Left hindlimb (tissue), 1 donor: ENCODE measurements at regions not wholly inside any gene's neighbourhood (a gene's known extent, or its start where the extent isn't known, plus 50 kb on each side); places are given as distances from the start of the nearest gene placed in this dataset.

Experiments used
- DNase-seq: peaks from one replicate; pipeline ENCODE4 v3.0.0-alpha.2; 2018

- DNase-seq = no peak
These were observed 1214.7 kb downstream of the SORCS3 start for GRCh38 chr10:105855791-105856190.

DNA sequence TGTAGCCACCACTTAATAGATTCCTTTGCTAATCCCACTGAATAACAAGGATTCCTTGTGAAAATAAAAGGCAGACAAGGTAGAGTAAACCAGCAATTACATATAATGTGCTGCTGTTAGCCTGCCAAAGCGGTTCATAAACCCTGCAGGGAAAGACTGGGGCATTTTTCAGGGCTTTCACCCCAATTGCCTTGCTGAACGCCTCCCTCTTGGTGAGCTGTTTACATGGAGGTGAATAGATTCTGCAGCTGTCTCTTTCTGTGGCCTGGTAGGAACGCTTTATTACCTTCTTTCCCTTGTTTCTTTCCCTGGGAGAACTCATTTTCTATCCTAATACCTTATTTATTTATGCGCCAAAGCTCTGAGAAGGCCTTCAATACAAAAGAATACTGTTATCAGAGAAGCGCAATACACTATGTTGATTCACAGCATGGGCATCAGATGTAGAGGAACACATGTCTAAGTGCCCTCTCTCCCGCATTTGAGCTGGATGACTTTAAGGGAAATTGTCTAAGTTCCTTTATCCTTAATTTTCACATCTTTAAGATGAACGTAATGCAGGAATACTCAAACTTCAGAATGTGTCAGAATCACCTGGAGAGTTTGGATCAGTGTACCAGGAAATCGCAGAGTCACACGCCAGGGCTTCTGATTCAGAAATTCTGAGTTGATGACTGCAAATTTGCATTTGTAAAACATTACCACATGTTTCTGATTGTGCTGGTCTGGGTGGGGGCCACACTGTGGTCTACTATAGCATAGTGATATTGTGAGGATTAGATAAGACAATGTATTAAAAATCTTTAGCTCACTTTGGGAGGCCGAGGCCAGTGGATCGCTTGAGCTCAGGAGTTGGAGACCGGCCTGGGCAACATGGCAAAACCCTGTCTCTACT lies 1203.8 kb downstream of the SORCS3 start:
- DNase-seq = no peak

DNA sequence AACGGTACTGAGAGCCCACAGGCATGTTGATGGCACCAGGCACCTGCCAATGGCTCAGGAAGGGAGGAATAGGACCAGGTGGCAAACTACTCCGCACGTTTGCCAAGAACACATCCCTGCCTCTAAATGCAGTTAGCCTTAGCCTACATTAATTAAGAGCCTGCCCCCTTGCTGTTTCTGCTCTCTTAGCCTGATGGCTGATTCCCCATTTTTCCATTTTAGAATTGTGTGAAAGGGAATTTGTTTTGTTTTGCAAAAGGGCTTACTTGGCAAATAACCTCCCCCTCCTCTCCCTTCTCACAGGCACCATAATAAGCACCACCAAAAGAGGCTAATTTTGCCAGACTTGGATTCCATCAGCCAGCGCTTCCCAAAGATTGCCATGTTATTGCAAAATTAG lies 1203.2 kb downstream of the SORCS3 start:
- no peak for DNase-seq

DNA sequence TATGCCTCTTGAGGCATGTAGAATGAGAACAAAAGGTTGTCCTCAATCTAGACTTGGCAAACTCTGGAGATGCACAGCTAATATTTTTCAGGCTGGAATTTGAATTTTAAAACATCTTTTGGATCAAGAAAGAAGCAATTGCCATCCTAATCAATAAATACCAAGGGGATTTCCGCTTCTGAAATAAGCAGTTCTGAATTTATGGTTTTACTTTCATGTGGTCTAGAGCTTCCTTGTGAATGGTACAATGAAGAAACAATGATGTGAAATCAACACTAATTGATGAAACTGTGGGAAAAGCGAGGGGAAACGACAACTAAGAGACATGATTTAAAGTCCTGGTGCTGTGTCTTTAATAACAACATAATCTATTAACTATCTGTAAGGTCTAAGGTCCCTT lies 1202.7 kb downstream of the SORCS3 start:
- no peak for DNase-seq

- DNase-seq = no peak
These were observed 1199.2 kb downstream of the SORCS3 start for GRCh38 chr10:105840288-105840770.

- DNase-seq = no peak
These were observed 1197.3 kb downstream of the SORCS3 start for GRCh38 chr10:105838392-105838791.

DNA sequence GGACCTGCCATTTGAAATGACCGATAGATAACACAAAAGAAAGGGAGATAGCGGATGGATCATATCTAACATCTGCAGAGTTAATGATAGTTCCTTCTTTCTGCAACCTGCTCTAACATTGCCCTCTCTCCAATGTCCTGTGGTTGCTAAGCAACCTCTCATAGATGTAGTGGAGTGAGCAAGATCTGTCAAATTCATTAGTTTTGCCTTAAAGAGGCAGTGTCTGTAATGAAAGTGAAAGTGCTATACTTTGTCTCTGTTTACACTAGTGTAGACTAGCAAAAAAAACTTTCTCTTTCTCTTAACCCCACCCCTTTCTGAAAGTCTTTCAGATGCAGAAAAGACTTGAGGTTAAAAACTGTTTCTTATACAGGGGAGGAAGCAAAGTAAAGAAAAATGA lies 1196.9 kb downstream of the SORCS3 start:
- DNase-seq = no peak

DNA sequence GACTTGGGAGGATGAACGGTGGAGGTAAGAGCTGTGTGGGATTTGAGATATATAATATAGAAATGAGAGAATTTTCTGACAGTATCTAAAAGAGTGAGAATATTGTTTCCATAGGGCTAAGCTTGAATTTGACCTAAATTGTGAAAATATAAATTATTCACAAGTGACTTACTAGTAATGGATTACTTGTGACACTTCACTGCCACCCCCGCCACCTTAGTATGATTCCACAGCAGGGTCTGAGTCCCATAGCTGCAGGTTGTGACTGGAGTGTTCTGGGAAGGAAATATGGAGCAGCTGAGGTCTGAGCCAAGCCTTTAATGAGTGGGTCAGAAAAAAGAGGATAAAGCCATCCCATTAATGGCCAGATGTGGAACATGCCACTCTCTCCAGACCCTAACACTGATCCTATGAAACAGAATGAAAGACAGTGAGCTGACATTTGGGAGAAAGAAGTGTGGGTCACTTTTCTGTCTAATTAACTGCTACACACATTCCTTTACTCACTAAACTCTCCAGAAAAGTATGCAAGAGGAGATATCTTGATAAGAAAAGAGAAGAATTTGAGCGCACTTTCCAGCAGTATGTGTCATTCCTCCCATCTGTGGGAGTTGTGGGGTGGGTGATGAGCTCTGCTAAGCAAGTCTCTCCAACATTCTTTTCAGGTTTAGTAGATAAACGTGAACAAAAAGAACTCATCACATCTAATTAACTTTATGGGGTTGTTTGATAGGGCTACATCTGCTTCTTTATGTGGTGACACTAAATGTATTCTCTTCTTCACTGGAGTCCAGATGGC lies 1193.4 kb downstream of the SORCS3 start:
- no peak for DNase-seq

DNA sequence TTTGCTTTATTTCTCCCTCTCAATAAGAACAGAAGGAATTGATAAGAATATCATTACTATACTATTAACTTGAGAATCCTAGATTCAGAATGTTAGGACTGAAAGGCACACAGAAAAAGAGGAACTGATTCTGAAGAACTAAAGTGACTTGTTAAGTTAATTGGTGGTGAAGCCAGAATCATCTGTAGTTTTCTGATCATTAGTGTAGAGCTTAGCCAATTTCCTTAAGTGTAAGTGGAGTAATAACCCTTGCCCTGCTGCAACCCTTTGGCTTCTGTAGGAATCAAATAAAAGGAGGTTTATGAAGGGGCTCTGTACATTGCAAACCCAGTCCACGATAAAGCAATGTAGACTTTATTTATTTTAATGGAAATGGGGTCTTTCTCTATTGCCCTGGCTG lies 1186.0 kb downstream of the SORCS3 start:
- DNase-seq = no peak

- no peak for DNase-seq
These were observed 1167.0 kb downstream of the SORCS3 start for GRCh38 chr10:105807935-105808587.

DNA sequence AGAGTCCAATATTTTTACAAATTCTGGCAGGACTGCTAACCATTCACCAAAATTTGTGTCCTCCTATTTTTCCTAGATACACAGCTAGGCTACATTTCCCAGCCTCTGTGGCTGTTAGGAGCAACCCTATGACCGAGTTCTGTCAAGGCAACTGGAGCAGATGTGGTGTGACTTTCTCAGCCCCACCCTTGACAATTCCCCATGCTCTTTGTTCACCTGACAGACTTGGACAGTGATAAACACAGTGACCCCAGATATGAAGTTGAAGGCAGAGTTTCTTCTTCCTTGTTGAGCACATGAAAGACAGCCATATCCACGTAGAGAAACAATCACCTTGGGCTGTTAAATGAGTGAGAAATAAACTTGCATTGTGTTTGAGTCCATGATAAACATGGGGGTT lies 1162.1 kb downstream of the SORCS3 start:
- no peak for DNase-seq

DNA sequence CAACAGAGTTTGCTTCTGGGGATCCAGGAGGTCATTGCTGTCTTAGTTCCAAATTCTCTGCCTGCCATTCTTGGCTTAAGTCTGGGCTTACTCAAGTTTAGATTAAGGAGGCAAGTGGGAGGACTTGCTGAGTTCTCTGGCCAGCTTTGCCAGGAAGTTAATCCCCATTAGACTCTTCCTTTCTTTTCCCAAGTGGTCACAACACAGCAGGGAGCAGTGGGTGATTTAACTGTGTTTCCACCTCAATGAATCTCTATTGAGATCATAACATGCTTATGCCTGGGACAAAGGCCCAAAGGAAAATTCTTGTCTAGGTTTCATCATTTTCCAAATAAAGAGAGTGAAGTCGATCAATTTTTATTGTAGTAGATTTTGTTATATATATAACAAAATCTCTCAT lies 1159.6 kb downstream of the SORCS3 start:
- DNase-seq = no peak

DNA sequence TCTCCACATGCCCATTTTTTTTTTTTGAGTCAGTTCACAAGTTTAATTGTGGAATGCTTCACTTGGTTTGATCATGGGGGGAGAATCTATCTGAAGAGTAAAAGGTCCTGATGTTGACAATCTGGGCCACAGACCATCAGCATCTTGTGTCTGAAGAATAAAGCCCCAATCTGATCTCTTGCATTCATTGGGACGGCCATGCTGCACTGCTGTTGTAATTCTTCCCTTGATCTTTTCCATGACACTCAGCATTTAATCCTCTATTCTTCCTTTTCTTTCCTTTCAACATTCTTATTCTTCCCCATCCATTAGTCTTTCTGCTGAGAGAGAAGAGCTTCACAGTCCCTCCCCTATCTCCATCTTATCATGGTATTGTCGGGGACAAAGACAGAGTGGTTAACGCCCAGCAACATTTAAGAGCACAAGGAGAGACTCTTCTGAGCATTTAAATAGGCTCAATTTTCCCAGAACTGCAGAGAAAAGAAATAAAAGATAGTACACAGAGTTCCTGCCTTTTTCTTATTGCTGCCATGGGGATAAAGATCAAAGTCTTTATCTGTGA lies 1157.3 kb downstream of the SORCS3 start:
- DNase-seq = no peak

- no peak for DNase-seq
These were observed 1156.3 kb downstream of the SORCS3 start for GRCh38 chr10:105797234-105797890.

DNA sequence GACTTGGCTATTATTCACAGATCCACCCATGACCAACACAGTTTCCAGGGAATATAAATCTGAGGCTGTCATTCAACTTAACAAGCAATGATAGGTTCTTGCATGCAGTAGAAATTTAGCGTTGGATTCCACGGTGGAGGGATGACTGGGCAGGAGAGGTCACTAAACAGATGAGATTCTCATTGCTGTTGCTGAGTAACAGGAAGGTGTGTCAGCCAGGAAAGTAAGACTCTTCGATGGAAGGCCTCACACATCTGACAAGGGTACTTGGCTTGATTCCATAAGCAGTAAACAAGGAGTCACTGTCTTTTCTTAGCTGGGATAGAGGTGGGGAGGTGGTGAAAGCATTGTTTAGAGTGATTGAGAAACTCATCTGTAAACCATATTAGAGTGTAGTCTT lies 1152.0 kb downstream of the SORCS3 start:
- no peak for DNase-seq

GRCh38 chr10:105785721-105786120 lies 1144.6 kb downstream of the SORCS3 start:
- DNase-seq = no peak

- DNase-seq = no peak
These were observed 1142.9 kb downstream of the SORCS3 start for GRCh38 chr10:105783936-105784483.

DNA sequence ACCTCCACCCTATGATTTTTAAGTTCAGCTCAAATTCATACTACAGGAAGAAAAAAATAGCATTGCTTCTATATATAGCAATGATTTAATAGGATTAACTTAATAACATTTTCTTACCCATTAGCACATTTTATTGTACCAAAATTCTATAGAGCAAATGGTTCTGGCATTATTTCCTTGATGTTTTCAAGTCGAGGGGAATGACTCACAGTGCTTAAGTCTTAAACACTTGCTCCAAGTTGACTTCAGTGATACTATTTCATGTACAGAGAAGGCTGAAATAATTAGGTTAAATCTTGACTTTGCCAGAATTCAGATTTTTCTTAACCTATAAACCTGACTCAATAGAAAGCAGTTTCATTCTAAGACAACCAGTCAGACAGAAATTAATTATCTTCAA lies 1133.8 kb downstream of the SORCS3 start:
- DNase-seq = no peak

DNA sequence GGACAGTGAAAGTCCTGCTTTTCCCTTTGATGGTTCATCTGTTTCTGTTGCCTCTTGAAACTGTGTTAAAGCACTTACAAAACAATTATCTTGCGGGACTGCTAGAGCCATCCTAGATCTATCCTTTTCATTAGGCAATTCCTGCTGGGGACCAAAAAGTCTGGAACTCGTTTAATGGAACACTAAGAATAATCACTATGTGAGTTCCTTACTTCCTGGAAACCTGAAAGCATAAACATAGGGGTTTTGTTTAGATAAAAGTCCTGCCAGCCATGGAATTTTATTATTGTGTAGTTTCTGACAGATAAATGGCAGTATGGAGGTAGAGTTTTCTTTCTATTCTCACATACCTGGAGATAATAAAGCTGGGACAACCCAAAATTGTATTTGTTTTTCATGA lies 1133.3 kb downstream of the SORCS3 start:
- DNase-seq = no peak

DNA sequence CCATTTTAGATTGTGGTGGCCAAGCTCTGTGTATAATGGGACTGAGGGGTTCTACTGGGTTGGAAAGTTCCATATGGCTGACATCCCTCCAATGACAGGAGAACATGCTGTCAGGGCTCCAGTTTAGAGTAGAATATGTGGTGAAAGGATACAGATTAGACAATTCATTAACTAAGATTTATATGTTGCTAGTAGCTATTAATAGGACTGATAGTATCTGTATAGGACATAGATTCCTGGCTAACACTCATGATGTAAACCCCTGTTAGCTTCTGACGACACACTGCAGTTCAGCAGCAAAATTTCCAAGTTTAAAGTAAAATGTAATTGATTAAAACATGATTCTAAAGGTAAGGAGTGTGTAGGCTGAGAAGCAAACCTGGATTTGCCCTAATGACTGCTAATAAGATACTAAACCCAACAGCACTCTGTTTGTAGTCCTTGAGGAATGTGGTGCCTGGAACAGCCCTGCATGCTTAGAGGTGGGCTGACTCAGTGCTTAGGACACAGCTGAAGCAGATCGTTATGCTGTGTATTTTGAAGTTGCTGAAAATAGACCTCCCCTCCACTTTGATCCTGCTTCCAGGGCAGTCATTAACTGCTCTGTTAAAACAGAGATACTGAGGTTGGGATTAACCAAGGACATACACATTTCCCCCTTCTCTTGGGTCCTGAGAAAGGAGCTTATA lies 1129.6 kb downstream of the SORCS3 start:
- DNase-seq = no peak
